ENCODE measurements at regions not wholly inside any gene's neighbourhood (a gene's known extent, or its start where the extent isn't known, plus 50 kb on each side); places are given as distances from the start of the nearest gene placed in this dataset.

DNA sequence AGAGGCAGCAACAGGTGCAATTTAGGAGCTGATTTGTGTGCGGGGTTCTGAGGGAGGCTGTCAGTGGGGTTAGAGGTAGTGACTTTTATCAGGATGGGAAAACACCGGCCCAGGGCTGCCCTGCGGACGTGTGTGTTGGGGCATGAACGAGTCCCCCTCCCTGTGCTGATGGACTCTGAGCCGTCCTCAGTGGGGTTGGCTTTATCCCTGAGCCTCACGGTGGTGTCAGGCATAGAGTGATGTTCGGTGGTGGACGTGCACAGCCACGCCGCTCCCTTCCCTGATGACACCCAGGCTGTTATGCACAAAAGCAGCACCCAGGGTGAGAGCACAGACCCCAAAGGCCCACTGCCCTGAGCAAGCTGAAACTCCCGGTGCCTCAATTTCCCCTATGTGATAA is 809.1 kb downstream of the BRD1 start:
- TF ChIP-seq POLR2AphosphoS5 (IDR thresholded peaks at IDR 0.05; ENCODE audit: low read depth, low read length) (no peak), POLR2A (IDR thresholded peaks at IDR 0.05; ENCODE audit: low read depth, low read length) (no peak), TAF1 (IDR thresholded peaks at IDR 0.05; ENCODE audit: low read depth, low read length) (no peak), SPI1 (IDR thresholded peaks at IDR 0.05; ENCODE audit: low read depth, low read length) (no peak)

Measured in GM12891 (cell line).